GM18505 (cell line): ENCODE measurements at regions not wholly inside any gene's neighbourhood (a gene's known extent, or its start where the extent isn't known, plus 50 kb on each side); places are given as distances from the start of the nearest gene placed in this dataset.
"Not testable (repeated sequence)": the region's sequence is repeated elsewhere in the genome, so short reads cannot be mapped to it uniquely, and the experiment has no call there.

Source experiments
- ATAC-seq: cut with Tn5 transposase; IDR thresholded peaks from one replicate; pipeline ENCODE4 v1.9.1; 2021; ENCODE audit not compliant: unreplicated experiment
- POLR2A ChIP-seq: IDR thresholded peaks from 4 replicates; pipeline ENCODE4 v1.6.1; 2011; ENCODE audit warnings: borderline replicate concordance; ENCODE audit not compliant: insufficient read depth, insufficient read length; ENCODE audit errors: extremely low read depth

GRCh38 chr13:74555276-74555625, 421.0 kb upstream of the KLF12 start:
- no peak for ATAC-seq
- TF ChIP-seq POLR2A, result no peak

GRCh38 chr13:74554569-74555275, 420.5 kb upstream of the KLF12 start:
- ATAC-seq, result no peak
- no peak for TF ChIP-seq POLR2A

GRCh38 chr13:74550039-74550438, 415.8 kb upstream of the KLF12 start:
- ATAC-seq, result no peak
- no peak for TF ChIP-seq POLR2A

- ATAC-seq, result not testable (repeated sequence)
Observed at GRCh38 chr13:74536649-74537048, 402.4 kb upstream of the KLF12 start.

- TF ChIP-seq POLR2A, result no peak
- ATAC-seq, result no peak
Observed at GRCh38 chr13:74533226-74533625, 399.0 kb upstream of the KLF12 start.

GRCh38 chr13:74530011-74530410, 395.8 kb upstream of the KLF12 start:
- no peak for TF ChIP-seq POLR2A
- ATAC-seq, result no peak

- no peak for ATAC-seq
- TF ChIP-seq POLR2A, result no peak
Observed at GRCh38 chr13:74528734-74529513, 394.7 kb upstream of the KLF12 start.

- TF ChIP-seq POLR2A, result no peak
- no peak for ATAC-seq
Observed at GRCh38 chr13:74523057-74523456, 388.9 kb upstream of the KLF12 start.

GRCh38 chr13:74511523-74511922, 377.3 kb upstream of the KLF12 start:
- no peak for TF ChIP-seq POLR2A
- ATAC-seq, result no peak

GRCh38 chr13:74487091-74487722, 353.0 kb upstream of the KLF12 start:
- no peak for ATAC-seq
- TF ChIP-seq POLR2A, result no peak

GRCh38 chr13:74485757-74486156, 351.6 kb upstream of the KLF12 start:
- ATAC-seq, result no peak
- no peak for TF ChIP-seq POLR2A

- ATAC-seq, result no peak
- TF ChIP-seq POLR2A, result no peak
Observed at GRCh38 chr13:74479124-74479523, 344.9 kb upstream of the KLF12 start.

- no peak for TF ChIP-seq POLR2A
- ATAC-seq, result no peak
Observed at GRCh38 chr13:74476788-74477187, 342.6 kb upstream of the KLF12 start.

- no peak for TF ChIP-seq POLR2A
- no peak for ATAC-seq
Observed at GRCh38 chr13:74476365-74476764, 342.2 kb upstream of the KLF12 start.

- TF ChIP-seq POLR2A, result no peak
- ATAC-seq, result no peak
Observed at GRCh38 chr13:74466864-74467263, 332.7 kb upstream of the KLF12 start.

GRCh38 chr13:74466020-74466419, 331.8 kb upstream of the KLF12 start:
- TF ChIP-seq POLR2A, result no peak
- no peak for ATAC-seq
